ENCODE measurements at regions not wholly inside any gene's neighbourhood (a gene's known extent, or its start where the extent isn't known, plus 50 kb on each side); places are given as distances from the start of the nearest gene placed in this dataset.
A peak's percentile ranks its signal among the peaks of the same experiment; 100 is the strongest.

GRCh38 chr12:14156606-14157005 lies 175.2 kb upstream of the GRIN2B start:
- no peak for DNase-seq

GRCh38 chr12:14157088-14157747 lies 175.8 kb upstream of the GRIN2B start:
- DNase-seq: no peak

- no peak for DNase-seq
Measured at GRCh38 chr12:14164266-14164665, 182.9 kb upstream of the GRIN2B start.

DNA sequence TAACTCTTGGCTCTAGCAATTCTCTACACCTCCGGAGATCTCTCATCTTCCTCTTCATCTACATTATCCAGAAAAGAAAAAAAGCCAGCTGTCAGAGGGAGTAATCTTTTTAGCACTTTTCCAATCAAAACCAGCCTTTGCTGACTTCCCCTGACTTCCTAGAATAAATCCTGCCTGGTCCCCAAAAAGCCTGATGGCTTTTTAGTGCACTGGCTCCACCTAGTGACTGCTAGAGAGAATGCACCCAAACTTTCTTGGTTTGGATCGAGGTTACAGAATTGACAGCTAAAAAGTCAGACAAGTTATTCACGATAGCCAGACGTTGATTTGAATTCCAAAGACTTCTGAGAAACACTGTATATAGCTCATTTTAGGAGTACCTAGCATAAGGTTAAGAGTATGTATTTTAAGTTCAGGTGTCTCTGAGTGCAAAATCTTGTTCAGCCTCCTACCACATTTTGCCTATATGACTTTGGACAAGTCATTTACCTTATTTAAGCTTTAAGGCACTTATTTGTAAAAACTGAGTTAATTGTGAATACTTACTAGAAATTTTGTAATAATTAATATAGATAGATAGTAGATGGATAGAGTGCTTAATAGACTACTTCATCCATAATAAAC lies 185.7 kb upstream of the GRIN2B start:
- peak; percentile 10 for DNase-seq

DNA sequence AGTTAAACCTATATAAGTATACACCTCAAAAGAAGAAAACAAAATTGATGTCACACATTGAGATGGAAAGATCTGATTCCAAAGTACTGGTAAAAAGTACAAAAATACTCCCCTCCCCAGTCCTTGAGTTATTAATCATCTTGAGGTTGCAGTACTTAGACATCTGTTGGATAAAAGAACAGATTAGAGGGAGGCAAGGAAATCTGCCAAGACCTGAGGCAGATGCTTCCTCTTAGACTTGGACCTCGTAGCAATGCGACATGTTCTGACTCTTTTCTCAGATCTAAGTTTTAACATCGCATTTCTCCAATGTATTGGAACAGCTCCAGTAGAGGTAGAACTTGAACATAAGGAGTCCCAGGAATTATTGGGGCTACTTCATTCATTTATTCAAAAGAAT lies 187.9 kb upstream of the GRIN2B start:
- DNase-seq: no peak

DNA sequence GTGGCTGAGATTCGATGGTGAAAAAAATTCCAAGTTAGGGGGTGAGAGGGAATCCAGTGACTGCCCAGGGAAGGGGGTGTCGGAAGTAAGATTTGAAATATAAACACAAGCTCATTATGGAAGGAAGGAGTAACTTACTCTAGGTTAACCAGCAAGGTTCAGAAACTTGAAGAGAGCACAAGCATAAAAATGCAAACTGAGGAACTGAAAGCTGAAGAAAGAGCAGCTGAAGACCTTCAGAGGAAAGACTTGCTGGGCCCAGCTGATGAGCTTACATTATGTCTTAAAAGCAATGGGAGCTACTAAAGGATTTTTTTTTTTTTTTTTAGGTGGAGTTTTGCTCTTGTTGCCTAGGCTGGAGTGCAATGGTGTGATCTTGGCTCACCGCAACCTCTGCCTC lies 189.7 kb upstream of the GRIN2B start:
- no peak for DNase-seq

GRCh38 chr12:14175206-14175605 lies 190.3 kb upstream of the ATF7IP start:
- no peak for DNase-seq

- peak; percentile 7 for DNase-seq
Measured at GRCh38 chr12:14185427-14186192, 179.9 kb upstream of the ATF7IP start.

- no peak for DNase-seq
Measured at GRCh38 chr12:14186193-14186502, 179.3 kb upstream of the ATF7IP start.

GRCh38 chr12:14187002-14187401 lies 178.5 kb upstream of the ATF7IP start:
- DNase-seq: no peak

- DNase-seq: no peak
Measured at GRCh38 chr12:14187966-14188365, 177.5 kb upstream of the ATF7IP start.

DNA sequence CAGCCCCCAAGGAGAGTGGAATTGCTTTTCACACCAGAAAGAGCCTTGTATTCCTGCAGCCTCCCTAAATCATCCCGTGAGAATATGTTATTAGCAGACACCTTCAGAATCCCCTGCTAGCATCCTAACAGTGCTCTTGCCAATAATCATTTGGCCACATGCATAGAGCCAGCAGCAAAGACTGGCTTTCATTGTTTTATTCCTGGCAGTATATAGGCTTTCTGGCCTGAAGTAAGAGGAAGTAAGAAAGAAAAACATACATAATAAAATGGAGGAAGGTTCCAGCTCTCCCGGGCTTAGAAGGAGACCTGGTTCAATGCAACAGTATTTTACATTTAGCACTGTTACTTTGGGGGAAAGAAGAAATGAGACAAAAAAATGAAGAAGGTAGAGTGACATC lies 176.7 kb upstream of the ATF7IP start:
- no peak for DNase-seq

DNA sequence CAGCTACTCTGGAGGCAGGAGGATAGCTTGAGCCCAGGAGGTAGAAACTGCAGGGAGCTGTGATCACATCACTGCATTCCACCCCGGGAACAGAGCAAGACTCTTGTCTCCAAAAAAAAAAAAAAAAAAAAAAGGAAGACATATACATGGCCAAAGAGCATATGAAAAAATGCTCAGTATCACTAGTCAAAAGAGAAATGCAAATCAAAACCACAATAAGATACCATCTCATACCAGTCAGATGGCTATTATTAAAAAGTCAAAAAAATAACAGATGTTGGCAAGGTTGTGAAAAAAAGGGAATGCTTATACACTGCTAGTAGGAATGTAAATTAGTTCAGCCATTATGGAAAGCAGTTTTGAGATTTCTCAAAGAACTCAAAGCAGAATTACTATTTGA lies 174.8 kb upstream of the ATF7IP start:
- no peak for DNase-seq

DNA sequence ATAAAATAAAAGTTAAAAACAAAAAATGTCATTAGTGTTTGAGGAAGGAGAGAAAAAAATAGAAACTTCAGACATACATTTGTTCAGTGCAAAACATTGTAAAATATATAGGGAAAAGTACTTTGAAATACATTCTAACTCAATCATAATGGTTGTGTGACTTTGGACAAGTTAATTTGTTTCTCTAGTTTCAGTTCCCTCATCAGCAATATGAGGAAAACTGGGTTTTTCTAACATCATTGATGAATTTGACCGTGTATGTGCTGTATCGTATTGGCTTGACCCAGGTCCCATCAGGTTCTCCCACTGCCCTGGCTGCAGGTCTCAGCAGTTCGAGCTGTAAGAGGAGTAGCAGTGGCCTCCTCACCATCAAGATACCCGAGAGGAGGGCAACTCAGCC lies 173.9 kb upstream of the ATF7IP start:
- no peak for DNase-seq

DNA sequence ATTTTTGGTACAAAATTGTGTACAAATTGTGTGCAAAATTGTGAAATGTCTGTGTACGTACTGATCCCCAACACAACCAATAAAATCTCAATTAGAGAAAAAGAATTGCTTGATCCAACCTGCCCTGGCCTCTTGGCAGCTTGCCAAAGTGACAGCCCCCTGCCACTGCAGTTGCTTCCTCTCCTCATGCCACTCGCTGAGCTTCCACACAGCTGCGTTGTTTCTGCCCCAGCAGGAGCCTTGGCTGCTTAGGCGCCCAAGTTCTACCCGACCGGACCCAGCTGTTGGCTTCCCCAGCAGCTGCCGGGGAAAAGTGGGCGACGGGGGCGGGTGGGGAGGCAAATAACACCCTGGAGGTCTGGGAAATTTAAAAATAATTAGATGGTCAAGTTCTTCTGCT lies 171.8 kb upstream of the ATF7IP start:
- DNase-seq: no peak

DNA sequence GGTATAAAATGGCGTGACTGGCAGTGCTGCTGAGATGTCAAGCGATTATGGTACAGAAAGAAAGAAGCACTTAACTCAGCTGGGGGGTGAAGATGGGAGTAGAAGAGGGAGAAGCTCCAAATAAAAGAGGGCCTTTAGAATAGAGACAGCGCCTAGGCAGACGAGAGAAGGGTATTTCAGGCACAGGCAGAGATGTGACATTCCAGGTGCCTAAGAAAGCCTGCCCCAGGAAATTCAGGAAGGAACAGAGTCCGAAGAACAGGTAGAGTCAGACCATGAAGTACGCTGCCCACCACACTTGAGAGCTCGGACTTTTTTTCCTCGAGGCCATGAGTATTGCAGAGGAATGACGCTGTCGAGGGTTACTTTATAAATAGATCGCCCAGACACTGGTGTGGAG lies 170.9 kb upstream of the ATF7IP start:
- DNase-seq: no peak

- DNase-seq: no peak
Measured at GRCh38 chr12:14199455-14200198, 165.9 kb upstream of the ATF7IP start.

DNA sequence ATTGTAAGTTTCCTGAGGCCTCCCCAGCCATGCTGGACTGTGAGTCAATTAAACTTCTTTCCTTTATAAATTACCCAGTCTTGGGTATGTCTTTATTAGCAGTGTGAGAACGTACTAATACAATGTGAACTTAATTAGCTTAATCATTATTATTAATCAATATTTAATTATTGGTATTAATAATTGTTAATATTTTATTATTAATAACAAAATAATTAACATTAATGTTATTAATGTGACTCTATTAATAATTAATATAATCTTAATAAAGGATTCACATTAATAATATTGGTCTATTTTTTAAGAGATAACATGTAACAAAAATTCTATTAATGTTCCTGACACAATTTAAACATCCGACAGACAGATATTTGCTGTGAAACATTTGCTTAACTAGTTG lies 164.9 kb upstream of the ATF7IP start:
- DNase-seq: no peak

DNA sequence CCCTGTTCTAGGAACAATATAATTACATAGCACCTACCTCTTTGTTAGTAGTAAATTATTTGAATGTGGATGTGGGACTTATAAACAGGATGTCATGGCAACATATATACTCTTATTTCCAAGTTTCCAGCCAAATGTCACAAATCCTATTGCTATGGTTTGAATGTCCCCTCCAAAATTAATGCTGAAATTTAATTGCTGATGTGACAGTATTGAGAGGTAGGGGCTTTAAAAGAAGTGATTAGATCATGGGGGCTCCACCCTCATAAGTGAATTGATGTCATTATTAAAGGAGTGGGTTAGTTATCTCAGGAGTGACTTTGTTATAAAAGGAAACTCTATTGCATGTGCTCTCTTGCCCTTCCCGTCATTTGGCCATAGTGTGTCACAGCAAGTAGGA lies 164.2 kb upstream of the ATF7IP start:
- no peak for DNase-seq

GRCh38 chr12:14207905-14208551 lies 157.5 kb upstream of the ATF7IP start:
- no peak for DNase-seq

GRCh38 chr12:14211947-14212387 lies 153.5 kb upstream of the ATF7IP start:
- no peak for DNase-seq

DNA sequence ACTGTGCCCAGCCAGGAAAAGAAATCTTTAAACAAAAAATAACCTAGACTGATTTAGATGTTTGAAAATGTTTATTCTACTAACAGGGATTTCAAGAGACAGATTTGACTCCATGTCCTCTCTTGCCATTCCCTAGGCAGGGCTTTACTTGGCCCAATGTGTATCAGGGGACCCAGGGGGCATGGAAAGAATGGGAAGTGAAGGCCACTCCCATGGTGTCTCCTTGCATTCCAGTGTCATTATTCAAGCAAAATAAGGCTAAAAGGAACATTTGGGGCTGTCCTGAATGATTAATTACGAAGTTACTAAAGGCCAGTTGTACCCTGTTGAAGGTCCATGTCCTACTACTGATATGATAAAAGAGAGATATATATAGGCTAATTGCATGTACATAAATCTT lies 151.9 kb upstream of the ATF7IP start:
- no peak for DNase-seq

DNA sequence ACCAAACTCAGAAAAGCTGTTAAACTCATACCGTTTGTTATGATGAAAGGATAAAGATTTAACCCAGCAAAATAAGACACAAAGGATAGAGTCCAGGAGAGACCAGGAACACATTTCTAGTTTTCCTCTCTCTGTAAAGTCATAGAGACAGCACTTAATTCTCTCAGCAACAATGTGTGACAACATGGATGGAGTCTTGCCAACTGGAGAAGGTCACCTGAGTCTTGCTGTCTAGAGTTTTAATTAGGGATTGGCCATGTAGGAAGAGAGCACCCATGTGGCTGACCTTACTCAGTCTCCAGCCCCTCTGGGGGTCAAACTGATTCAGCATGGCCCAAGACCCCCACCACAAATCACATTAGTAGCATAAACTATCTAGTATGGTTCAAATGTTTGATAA lies 151.0 kb upstream of the ATF7IP start:
- no peak for DNase-seq

Measured in stimulated activated CD4-positive, alpha-beta T cell treated with anti-CD3 and anti-CD28 coated beads, Interleukin-12 subunit alpha, Interleukin-12 subunit beta, amount 100 ng/mL, for 4 hours (primary cell).